ENCODE measurements at regions not wholly inside any gene's neighbourhood (a gene's known extent, or its start where the extent isn't known, plus 50 kb on each side); places are given as distances from the start of the nearest gene placed in this dataset.

DNA sequence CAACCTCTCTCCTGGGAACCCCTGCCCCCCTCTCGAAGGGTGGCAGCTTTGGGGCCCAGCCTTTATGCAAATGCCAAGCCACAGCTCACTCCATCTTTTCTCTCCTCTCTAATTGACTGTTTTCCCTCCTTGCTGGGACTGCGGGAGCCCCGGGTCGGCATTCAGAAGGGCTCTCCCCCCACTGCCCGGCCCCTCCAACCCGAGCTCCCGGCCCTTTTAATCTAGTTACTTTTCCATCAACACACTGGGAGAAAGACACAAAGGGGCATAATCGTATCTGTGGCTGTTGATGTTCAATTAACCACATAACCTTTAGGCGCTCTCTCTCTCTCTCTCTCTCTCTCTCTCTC is 95.4 kb downstream of the INHBB start:
- no peaks in the 10 kb centered on the region for H3K4me1 ChIP-seq
- no peaks in the 10 kb centered on the region for H3K9me3 ChIP-seq
- no peak overlapping the region for H3K4me3 ChIP-seq (ENCODE audit: low read depth, low read length)
- DNase-seq, result no peak
- no peaks in the 10 kb centered on the region for H3K36me3 ChIP-seq
- TF ChIP-seq, protein P1, sequence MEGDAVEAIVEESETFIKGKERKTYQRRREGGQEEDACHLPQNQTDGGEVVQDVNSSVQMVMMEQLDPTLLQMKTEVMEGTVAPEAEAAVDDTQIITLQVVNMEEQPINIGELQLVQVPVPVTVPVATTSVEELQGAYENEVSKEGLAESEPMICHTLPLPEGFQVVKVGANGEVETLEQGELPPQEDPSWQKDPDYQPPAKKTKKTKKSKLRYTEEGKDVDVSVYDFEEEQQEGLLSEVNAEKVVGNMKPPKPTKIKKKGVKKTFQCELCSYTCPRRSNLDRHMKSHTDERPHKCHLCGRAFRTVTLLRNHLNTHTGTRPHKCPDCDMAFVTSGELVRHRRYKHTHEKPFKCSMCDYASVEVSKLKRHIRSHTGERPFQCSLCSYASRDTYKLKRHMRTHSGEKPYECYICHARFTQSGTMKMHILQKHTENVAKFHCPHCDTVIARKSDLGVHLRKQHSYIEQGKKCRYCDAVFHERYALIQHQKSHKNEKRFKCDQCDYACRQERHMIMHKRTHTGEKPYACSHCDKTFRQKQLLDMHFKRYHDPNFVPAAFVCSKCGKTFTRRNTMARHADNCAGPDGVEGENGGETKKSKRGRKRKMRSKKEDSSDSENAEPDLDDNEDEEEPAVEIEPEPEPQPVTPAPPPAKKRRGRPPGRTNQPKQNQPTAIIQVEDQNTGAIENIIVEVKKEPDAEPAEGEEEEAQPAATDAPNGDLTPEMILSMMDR (IDR thresholded peaks at IDR 0.05; ENCODE audit: low read depth, low read length), result no peak
- H3K27me3 ChIP-seq, result no peaks in the 10 kb centered on the region

DNA sequence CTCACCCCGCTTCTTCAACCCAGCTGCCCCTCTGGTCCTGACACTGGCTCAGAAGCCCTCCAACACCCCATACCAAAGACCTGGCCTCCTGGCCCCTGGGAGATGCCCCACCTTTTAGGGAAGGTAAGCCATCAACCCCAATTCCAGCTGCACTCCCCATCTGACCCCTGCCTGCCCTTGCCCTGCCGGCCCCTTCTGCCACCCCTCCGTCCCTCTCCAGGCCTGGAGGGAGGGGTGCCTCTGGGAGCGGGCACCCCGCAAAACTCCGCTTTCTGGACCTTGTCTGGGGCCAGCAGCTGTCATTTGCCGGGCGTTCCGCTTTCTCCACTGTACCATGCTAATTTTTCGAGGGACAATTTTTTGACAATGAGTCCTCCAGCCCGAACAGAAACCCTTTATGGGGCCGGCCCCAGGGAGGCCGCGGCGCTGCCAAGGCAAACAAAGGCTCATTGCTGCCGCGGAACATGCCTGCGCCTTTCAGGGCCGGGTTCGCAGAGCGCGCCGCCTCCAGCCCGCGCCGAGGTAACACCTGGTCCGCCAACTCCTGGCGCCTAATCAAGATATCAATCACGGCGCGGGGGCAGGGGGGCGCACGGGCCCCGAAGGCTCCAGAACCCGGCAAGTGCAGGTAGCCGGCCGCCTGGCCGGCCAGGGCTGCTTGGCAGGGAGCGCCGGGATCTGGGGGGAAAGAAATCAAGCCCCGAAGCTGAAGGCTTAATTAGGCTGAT is 96.0 kb downstream of the INHBB start:
- Histone ChIP-seq H3K9me3 (no peaks in the 10 kb centered on the region), H3K4me3 (ENCODE audit: low read depth, low read length) (no peak overlapping the region), H3K36me3 (no peaks in the 10 kb centered on the region), H3K27me3 (no peaks in the 10 kb centered on the region), H3K4me1 (no peaks in the 10 kb centered on the region)
- TF ChIP-seq, protein P1 (IDR thresholded peaks at IDR 0.05; ENCODE audit: low read depth, low read length), result no peak
- DNase-seq, result no peak

DNA sequence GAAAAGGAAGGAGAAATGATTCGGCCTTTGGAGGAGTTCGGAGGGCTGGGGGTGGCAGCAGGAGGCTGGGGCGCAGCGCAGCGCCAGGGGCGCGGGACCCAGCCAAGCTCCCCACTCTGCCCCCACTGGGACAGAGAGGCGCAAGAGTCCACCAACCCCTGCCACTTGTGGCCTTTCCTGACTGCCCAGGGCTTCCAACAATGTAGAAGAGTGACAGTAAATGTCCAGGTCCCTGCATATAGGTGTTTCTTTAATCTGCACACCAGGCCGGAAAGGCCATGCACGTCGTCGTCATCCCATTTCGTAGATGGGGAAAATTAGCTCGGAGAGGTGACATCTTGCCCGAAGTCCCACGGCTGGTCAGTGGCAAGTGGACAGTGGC is 96.6 kb downstream of the INHBB start:
- H3K9me3 ChIP-seq, result no peaks in the 10 kb centered on the region
- H3K27me3 ChIP-seq, result no peaks in the 10 kb centered on the region
- H3K4me1 ChIP-seq, result no peaks in the 10 kb centered on the region
- DNase-seq, result no peak
- no peaks in the 10 kb centered on the region for H3K36me3 ChIP-seq
- H3K4me3 ChIP-seq (ENCODE audit: low read depth, low read length), result no peak overlapping the region
- TF ChIP-seq, protein P1 (IDR thresholded peaks at IDR 0.05; ENCODE audit: low read depth, low read length), result no peak

DNA sequence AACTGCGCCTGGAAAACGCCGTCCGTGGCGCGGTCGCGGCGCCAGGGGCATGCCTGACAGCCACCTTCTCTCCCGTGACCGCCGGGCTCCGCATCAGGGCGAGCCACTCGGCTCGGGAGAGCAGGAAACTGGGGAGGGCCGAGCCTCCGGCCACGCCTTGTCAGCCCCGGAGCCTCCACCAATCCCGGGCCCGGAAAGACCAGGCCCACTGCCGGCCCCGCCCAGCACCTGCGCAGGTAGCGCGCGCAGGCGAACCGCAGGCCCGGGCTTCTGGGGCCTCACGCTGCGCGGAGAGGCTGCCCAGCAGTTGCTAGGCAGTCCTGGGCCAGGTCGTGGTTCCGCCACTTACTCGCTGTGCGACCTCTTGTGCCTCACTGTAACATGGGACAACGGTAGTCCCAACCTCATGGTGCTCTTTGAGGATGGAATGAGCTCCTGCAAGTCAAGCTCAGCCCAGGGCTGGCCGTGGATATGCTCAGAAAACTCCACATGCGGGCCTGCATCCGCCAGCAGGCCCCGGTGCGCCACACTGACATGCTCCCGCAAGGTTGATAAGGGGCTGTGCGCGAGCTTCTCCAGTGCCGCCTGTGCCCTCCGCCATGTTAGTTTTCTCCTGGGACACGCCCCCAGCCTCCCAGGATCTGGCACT is 97.1 kb downstream of the INHBB start:
- TF ChIP-seq, protein P1 (IDR thresholded peaks at IDR 0.05; ENCODE audit: low read depth, low read length), result no peak
- no peak for DNase-seq
- Histone ChIP-seq H3K9me3 (no peaks in the 10 kb centered on the region), H3K36me3 (no peaks in the 10 kb centered on the region), H3K27me3 (no peaks in the 10 kb centered on the region), H3K4me3 (ENCODE audit: low read depth, low read length) (no peak overlapping the region), H3K4me1 (no peaks in the 10 kb centered on the region)

DNA sequence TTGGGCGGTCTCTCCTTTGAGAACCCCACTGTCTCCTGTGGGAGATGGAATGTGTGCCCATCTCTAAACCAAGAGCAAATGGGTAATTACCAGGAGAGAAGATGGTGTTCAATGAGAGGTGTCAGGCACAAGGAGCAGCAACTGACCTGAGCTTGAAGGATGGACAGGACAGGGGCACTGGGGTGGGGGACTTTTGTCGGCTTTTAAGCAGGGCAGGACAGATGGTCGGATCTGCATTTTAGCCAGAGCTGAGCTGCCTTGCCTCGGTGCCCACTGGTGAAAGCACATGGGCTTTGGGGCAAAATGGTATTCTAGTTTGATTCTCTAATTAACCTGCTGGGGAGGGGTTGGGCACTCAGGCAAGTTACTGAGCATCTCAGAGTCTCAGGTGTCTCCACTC is 98.0 kb downstream of the INHBB start:
- TF ChIP-seq, protein P1 (IDR thresholded peaks at IDR 0.05; ENCODE audit: low read depth, low read length), result no peak
- H3K36me3 ChIP-seq, result no peaks in the 10 kb centered on the region
- no peaks in the 10 kb centered on the region for H3K9me3 ChIP-seq
- no peaks in the 10 kb centered on the region for H3K4me1 ChIP-seq
- H3K27me3 ChIP-seq, result no peaks in the 10 kb centered on the region
- DNase-seq, result no peak
- H3K4me3 ChIP-seq (ENCODE audit: low read depth, low read length), result no peak overlapping the region

DNA sequence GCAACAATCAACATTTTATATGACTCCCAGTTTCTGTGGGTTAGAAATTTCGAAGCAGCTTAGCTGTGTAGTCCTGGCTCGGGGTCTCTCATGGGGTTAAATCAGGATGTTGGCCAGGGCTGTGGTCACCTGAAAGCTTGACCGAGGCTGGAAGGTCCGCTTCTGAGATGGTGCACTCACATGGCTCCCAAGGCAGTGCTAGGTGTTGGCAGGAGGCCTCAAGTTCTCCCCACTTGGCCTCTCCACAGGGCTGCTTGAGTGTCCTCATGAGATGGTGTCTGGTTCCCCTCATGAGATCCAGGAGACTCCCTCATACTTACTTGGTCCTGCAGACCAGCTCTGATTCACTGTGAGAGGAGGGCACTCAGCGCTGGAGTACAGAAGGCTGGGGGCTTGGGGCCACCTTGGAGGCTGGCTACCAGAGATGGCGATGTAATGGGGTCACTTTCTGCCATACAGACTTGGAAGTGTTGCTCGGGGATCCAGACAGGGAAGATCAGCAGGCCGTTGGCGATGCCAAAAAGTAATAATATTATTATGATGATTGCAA is 98.8 kb downstream of the INHBB start:
- H3K9me3 ChIP-seq, result no peaks in the 10 kb centered on the region
- no peak overlapping the region for H3K4me3 ChIP-seq (ENCODE audit: low read depth, low read length)
- no peaks in the 10 kb centered on the region for H3K4me1 ChIP-seq
- TF ChIP-seq, protein P1 (IDR thresholded peaks at IDR 0.05; ENCODE audit: low read depth, low read length), result no peak
- DNase-seq, result no peak
- H3K27me3 ChIP-seq, result no peaks in the 10 kb centered on the region
- no peaks in the 10 kb centered on the region for H3K36me3 ChIP-seq
